Activated CD8-positive, alpha-beta T cell treated with anti-CD3 and anti-CD28 coated beads for 36 hours (primary cell): ENCODE measurements at regions not wholly inside any gene's neighbourhood (a gene's known extent, or its start where the extent isn't known, plus 50 kb on each side); places are given as distances from the start of the nearest gene placed in this dataset.

ENCODE experiments used
- ATAC-seq: fragments of 200-7000 bp; cut with Tn5 transposase; one replicate; pipeline ENCODE4 v1.10.0; 2021; ENCODE audit warnings: mild to moderate bottlenecking, moderate library complexity
- CTCF ChIA-PET: fragments of 350-600 bp; sonication (Branson Sonifier 250); formaldehyde crosslinking; loops from one replicate; lab custom pipeline; 2021; ENCODE audit warnings: antibody characterized with exemption; lab: Charles Lee
- POLR2A ChIA-PET: fragments of 350-600 bp; sonication (Branson Sonifier 250); formaldehyde crosslinking; loops from one replicate; lab custom pipeline; 2021; ENCODE audit warnings: antibody characterized with exemption; lab: Charles Lee
- DNase-seq: peaks from one replicate; pipeline ENCODE4 v3.0.0-alpha.2; 2020
- H3K27ac Mint-ChIP-seq: one replicate; pipeline ENCODE4 v1.8.0; 2021; ENCODE audit warnings: mild to moderate bottlenecking, mixed read lengths
- H3K27me3 Mint-ChIP-seq: one replicate; pipeline ENCODE4 v1.8.0; 2021; ENCODE audit warnings: mixed read lengths
- H3K36me3 Mint-ChIP-seq: one replicate; pipeline ENCODE4 v1.8.0; 2021; ENCODE audit warnings: low read depth, mixed read lengths
- H3K4me1 Mint-ChIP-seq: one replicate; pipeline ENCODE4 v1.8.0; 2021; ENCODE audit warnings: low read depth, mixed read lengths
- H3K4me3 Mint-ChIP-seq: one replicate; pipeline ENCODE4 v1.8.0; 2021; ENCODE audit warnings: mild to moderate bottlenecking, moderate library complexity, mixed read lengths
- H3K9me3 Mint-ChIP-seq: one replicate; pipeline ENCODE4 v1.8.0; 2021; ENCODE audit warnings: mixed read lengths
- CTCF ChIP-seq: fragments of 200-600 bp; IDR thresholded peaks from one replicate; pipeline ENCODE4 v1.8.0; 2022; ENCODE audit warnings: antibody characterized with exemption, mild to moderate bottlenecking
- intact Hi-C: fragments of 100-400 bp; cut with micrococcal nuclease; formaldehyde crosslinking; loops from one replicate; pipeline ENCODE4 v1.10.0; 2022

- intact Hi-C loops = no loop called here
- Mint-ChIP-seq H3K9me3 (no peaks in the 10 kb centered on the region), H3K4me3 (no peak overlapping the region), H3K27me3 (peaks cover 14% of the 10 kb centered on the region), H3K27ac (no peak overlapping the region), H3K4me1 (no peaks in the 10 kb centered on the region), H3K36me3 (no peaks in the 10 kb centered on the region)
- POLR2A ChIA-PET = no interaction called here
- CTCF ChIA-PET = no interaction called here
- ATAC-seq = no peak
- no peak for DNase-seq
- no peak for TF ChIP-seq CTCF
Measured at GRCh38 chr1:233443040-233443760, 115.7 kb downstream of the MAP3K21 start.

- no peak for ATAC-seq
- intact Hi-C loops = no loop called here
- CTCF ChIA-PET = no interaction called here
- TF ChIP-seq CTCF = no peak
- peaks cover 12% of the 10 kb centered on the region for H3K27me3 Mint-ChIP-seq
- no peaks in the 10 kb centered on the region for H3K9me3 Mint-ChIP-seq
- no peak overlapping the region for H3K27ac Mint-ChIP-seq
- no peak for DNase-seq
- H3K4me1 Mint-ChIP-seq = no peaks in the 10 kb centered on the region
- H3K36me3 Mint-ChIP-seq = no peaks in the 10 kb centered on the region
- POLR2A ChIA-PET = no interaction called here
- no peak overlapping the region for H3K4me3 Mint-ChIP-seq
Measured at GRCh38 chr1:233444484-233444883, 117.0 kb downstream of the MAP3K21 start.

- DNase-seq = no peak
- H3K4me3 Mint-ChIP-seq = no peak overlapping the region
- CTCF ChIA-PET = interaction anchor here (0.8 to 1.1 kb wide), 3 partner anchors 23 to 620 kb away, joined by 3 read pairs; no protein-coding TSS in a partner anchor
- no peak overlapping the region for H3K27ac Mint-ChIP-seq
- H3K9me3 Mint-ChIP-seq = no peaks in the 10 kb centered on the region
- no peak for TF ChIP-seq CTCF
- intact Hi-C loops = no loop called here
- POLR2A ChIA-PET = no interaction called here
- no peaks in the 10 kb centered on the region for H3K36me3 Mint-ChIP-seq
- H3K27me3 Mint-ChIP-seq = peaks cover 8% of the 10 kb centered on the region
- no peak for ATAC-seq
- H3K4me1 Mint-ChIP-seq = no peaks in the 10 kb centered on the region
Measured at GRCh38 chr1:233445737-233446136, 118.2 kb downstream of the MAP3K21 start.

- TF ChIP-seq CTCF = no peak
- Mint-ChIP-seq H3K4me3 (no peak overlapping the region), H3K36me3 (no peaks in the 10 kb centered on the region), H3K27ac (no peak overlapping the region), H3K4me1 (no peaks in the 10 kb centered on the region), H3K9me3 (no peaks in the 10 kb centered on the region), H3K27me3 (peaks cover 8% of the 10 kb centered on the region)
- CTCF ChIA-PET = no interaction called here
- no peak for DNase-seq
- no peak for ATAC-seq
- intact Hi-C loops = no loop called here
- POLR2A ChIA-PET = no interaction called here
Measured at GRCh38 chr1:233446935-233447334, 119.4 kb downstream of the MAP3K21 start.

- TF ChIP-seq CTCF = no peak
- Mint-ChIP-seq H3K27ac (no peak overlapping the region), H3K9me3 (no peaks in the 10 kb centered on the region), H3K36me3 (no peaks in the 10 kb centered on the region), H3K4me1 (no peaks in the 10 kb centered on the region), H3K4me3 (no peak overlapping the region), H3K27me3 (peaks cover 5% of the 10 kb centered on the region)
- intact Hi-C loops = no loop called here
- DNase-seq (no peak), ATAC-seq (no peak)
- CTCF ChIA-PET = no interaction called here
- POLR2A ChIA-PET = no interaction called here
Measured at GRCh38 chr1:233448109-233448689, 120.7 kb downstream of the MAP3K21 start.
